OCI-LY3 (cell line): ENCODE measurements at regions not wholly inside any gene's neighbourhood (a gene's known extent, or its start where the extent isn't known, plus 50 kb on each side); places are given as distances from the start of the nearest gene placed in this dataset.

ENCODE experiments used
- CTCF ChIP-seq: fragments of 200-600, 300-600 bp; sonication (generic); IDR thresholded peaks from 2 replicates; pipeline ENCODE4 v1.5.1; 2014; ENCODE audit warnings: antibody characterized with exemption, low read length, low read depth
- EZH2phosphoT487 ChIP-seq: fragments of 200-600 bp; shearing (Covaris generic); IDR thresholded peaks from 2 replicates; pipeline ENCODE4 v1.6.1; 2018; ENCODE audit warnings: antibody characterized with exemption, mixed run types, low read depth

- TF ChIP-seq CTCF (no peak), EZH2phosphoT487 (no peak)
These were observed 446.9 kb upstream of the DPPA4 start for GRCh38 chr3:109784285-109784684.
